DND-41 (cell line): ENCODE measurements at regions not wholly inside any gene's neighbourhood (a gene's known extent, or its start where the extent isn't known, plus 50 kb on each side); places are given as distances from the start of the nearest gene placed in this dataset.

ENCODE experiments used
- ATAC-seq: fragments of 200-7000 bp; cut with Tn5 transposase; 3 replicates; pipeline ENCODE4 v1.9.1; 2021; ENCODE audit warnings: low read depth; ENCODE audit not compliant: insufficient read depth
- DNase-seq: peaks from one replicate; pipeline ENCODE4 v3.0.0-alpha.2; 2020
- H2AFZ ChIP-seq: 2 replicates; pipeline ENCODE4 v1.6.0; 2012; ENCODE audit warnings: low read depth, low read length
- H3K27ac ChIP-seq: 2 replicates; pipeline ENCODE4 v1.5.1; 2012; ENCODE audit warnings: low read length, inconsistent platforms
- H3K27me3 ChIP-seq: fragments of 200-600 bp; sonication (generic); 2 replicates; pipeline ENCODE4 v1.6.0; 2012; ENCODE audit warnings: low read length, mild to moderate bottlenecking, inconsistent platforms; ENCODE audit not compliant: insufficient read depth, poor library complexity
- H3K36me3 ChIP-seq: 2 replicates; pipeline ENCODE4 v1.5.1; 2012; ENCODE audit warnings: low read length, inconsistent platforms; ENCODE audit not compliant: insufficient read depth
- H3K4me1 ChIP-seq: 2 replicates; pipeline ENCODE4 v1.5.1; 2012; ENCODE audit warnings: mild to moderate bottlenecking, low read length; ENCODE audit not compliant: insufficient read depth
- H3K4me2 ChIP-seq: 2 replicates; pipeline ENCODE4 v1.6.0; 2012; ENCODE audit warnings: mild to moderate bottlenecking, moderate library complexity, low read length, inconsistent platforms; ENCODE audit not compliant: insufficient read depth
- H3K4me3 ChIP-seq, 2 experiments: fragments of 200-600 bp in 1 of 2; shearing (Covaris generic) in 1 of 2; 2 replicates each; pipeline ENCODE4 v1.5.1; 2012 to 2016; ENCODE audit warnings: inconsistent platforms in 2 of 2, low read length in 2 of 2, mild to moderate bottlenecking in 2 of 2, low read depth in 1 of 2, moderate library complexity in 1 of 2
- H3K79me2 ChIP-seq: 2 replicates; pipeline ENCODE4 v1.6.0; 2012; ENCODE audit warnings: low read length, inconsistent platforms; ENCODE audit not compliant: insufficient read depth
- H3K9ac ChIP-seq: 2 replicates; pipeline ENCODE4 v1.6.0; 2012; ENCODE audit warnings: low read depth, mild to moderate bottlenecking, inconsistent platforms, low read length, moderate library complexity
- H3K9me3 ChIP-seq: 2 replicates; pipeline ENCODE4 v1.5.1; 2012; ENCODE audit warnings: low read length, moderate library complexity, mild to moderate bottlenecking, inconsistent platforms; ENCODE audit not compliant: insufficient read depth, severe bottlenecking
- H4K20me1 ChIP-seq: 2 replicates; pipeline ENCODE4 v1.6.0; 2012; ENCODE audit warnings: low read length; ENCODE audit not compliant: insufficient read depth
- EZH2 ChIP-seq: IDR thresholded peaks from 3 replicates; pipeline ENCODE4 v1.6.1; 2012; ENCODE audit warnings: borderline replicate concordance, low read depth, mild to moderate bottlenecking, moderate library complexity, low read length, inconsistent platforms; ENCODE audit not compliant: severe bottlenecking
- TF ChIP-seq, protein P1 (sequence below): IDR thresholded peaks from 2 replicates; pipeline ENCODE4 v1.5.1; 2012; ENCODE audit warnings: borderline replicate concordance, low read length, moderate library complexity, mild to moderate bottlenecking; ENCODE audit not compliant: poor library complexity, severe bottlenecking; ENCODE audit errors: extremely low read depth

DNA sequence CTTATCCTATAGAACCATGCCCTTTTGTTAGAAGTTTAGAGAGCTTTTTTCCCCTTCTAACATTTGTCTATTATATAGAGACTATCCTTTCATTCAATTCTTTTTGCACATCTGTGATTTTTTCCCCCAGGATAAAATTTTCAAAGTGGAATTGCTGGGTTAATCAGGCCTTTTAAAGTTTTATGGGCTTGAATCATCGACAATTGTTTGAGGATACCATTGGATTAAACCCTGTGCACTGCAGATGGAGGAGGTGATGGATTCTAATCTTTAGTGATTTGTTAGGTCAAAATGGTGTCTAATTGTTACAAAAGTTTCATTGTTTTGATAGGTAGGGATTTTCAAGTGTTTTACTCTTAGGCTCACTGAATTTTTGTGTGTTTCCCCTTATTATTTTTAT, 463.7 kb upstream of the CFAP20DC start:
- Histone ChIP-seq H3K4me3 (no peak overlapping the region), H3K9me3 (no peaks in the 10 kb centered on the region), H4K20me1 (no peaks in the 10 kb centered on the region), H3K9ac (no peak overlapping the region), H3K79me2 (no peaks in the 10 kb centered on the region), H3K4me2 (no peak overlapping the region), H3K4me1 (peaks cover 26% of the 10 kb centered on the region), H3K36me3 (no peaks in the 10 kb centered on the region), H3K27ac (no peak overlapping the region), H2AFZ (no peak overlapping the region), H3K27me3 (no peaks in the 10 kb centered on the region)
- no peak for TF ChIP-seq EZH2
- TF ChIP-seq, protein P1, sequence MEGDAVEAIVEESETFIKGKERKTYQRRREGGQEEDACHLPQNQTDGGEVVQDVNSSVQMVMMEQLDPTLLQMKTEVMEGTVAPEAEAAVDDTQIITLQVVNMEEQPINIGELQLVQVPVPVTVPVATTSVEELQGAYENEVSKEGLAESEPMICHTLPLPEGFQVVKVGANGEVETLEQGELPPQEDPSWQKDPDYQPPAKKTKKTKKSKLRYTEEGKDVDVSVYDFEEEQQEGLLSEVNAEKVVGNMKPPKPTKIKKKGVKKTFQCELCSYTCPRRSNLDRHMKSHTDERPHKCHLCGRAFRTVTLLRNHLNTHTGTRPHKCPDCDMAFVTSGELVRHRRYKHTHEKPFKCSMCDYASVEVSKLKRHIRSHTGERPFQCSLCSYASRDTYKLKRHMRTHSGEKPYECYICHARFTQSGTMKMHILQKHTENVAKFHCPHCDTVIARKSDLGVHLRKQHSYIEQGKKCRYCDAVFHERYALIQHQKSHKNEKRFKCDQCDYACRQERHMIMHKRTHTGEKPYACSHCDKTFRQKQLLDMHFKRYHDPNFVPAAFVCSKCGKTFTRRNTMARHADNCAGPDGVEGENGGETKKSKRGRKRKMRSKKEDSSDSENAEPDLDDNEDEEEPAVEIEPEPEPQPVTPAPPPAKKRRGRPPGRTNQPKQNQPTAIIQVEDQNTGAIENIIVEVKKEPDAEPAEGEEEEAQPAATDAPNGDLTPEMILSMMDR: no peak
- no peak for DNase-seq
- ATAC-seq: no peak

DNA sequence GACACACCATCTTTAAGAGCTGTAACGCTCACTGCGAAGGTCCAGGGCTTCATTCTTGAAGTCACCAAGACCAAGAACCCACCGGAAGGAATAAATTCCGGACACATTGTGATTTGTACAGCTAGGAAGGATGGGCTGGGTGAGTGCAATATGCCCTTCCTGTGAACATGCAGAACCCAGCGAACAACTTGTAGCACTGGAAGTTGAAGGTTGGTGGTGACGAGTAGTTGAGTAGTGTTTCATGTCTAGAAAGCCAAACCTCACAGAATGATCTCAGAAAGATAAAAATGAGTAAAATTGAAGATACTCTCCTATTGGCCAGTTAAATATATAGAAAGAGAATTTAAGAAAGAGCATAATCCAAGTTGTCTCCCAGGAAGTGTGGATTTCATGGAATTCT, 462.2 kb upstream of the CFAP20DC start:
- Histone ChIP-seq H3K9me3 (no peaks in the 10 kb centered on the region), H3K9ac (no peak overlapping the region), H3K79me2 (no peaks in the 10 kb centered on the region), H3K27ac (no peak overlapping the region), H3K4me2 (no peak overlapping the region), H4K20me1 (no peaks in the 10 kb centered on the region), H3K36me3 (no peaks in the 10 kb centered on the region), H3K27me3 (no peaks in the 10 kb centered on the region), H3K4me1 (peaks cover 21% of the 10 kb centered on the region), H3K4me3 (no peak overlapping the region), H2AFZ (no peak overlapping the region)
- no peak for ATAC-seq
- TF ChIP-seq, protein P1: no peak
- no peak for TF ChIP-seq EZH2
- DNase-seq: no peak

DNA sequence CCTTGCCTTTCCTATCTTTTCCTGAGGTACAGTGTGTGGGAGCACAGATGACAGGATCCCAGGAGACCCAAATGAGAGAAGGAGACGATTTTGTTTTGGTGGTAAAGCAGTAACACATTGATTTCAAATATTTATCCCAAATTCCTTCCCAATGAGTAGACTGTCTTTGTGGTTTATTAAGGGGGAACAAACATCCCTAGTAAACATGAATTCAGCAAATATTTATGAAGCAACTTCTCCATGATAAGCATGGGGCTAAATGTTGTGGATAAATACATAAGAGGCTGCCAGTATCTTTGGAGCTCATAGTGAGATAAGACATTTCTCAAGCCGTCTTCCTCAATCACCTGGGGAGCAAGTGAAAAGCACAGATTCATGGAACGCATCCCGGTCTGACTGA, 460.8 kb upstream of the CFAP20DC start:
- Histone ChIP-seq H3K27ac (no peak overlapping the region), H3K9ac (no peak overlapping the region), H3K27me3 (no peaks in the 10 kb centered on the region), H3K36me3 (no peaks in the 10 kb centered on the region), H3K79me2 (no peaks in the 10 kb centered on the region), H3K9me3 (no peaks in the 10 kb centered on the region), H3K4me3 (no peak overlapping the region), H4K20me1 (no peaks in the 10 kb centered on the region), H3K4me2 (no peak overlapping the region), H3K4me1 (peaks cover 13% of the 10 kb centered on the region), H2AFZ (no peak overlapping the region)
- no peak for ATAC-seq
- no peak for TF ChIP-seq EZH2
- TF ChIP-seq, protein P1: no peak
- DNase-seq: no peak

DNA sequence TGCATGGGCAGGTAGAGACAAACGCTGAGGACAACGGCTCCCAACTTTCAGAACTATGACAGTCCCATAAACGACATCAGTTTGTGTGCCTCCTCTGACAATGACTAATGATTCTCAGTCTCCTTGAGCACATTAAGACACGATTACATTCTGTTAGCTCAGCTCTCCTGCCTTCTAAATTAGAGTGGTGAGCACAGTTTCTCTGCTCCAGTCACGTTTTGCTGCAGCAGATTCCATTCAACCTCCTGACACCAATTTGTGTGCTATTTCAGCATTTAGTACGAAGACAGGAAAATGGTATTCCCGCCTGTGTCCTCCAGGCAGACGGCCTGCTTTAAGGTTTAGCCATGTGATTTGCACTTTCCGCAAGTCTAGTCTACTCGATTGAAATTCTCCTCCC, 458.4 kb upstream of the CFAP20DC start:
- H3K9ac ChIP-seq: no peak overlapping the region
- H3K9me3 ChIP-seq: no peaks in the 10 kb centered on the region
- TF ChIP-seq, protein P1: no peak
- no peak for TF ChIP-seq EZH2
- no peak overlapping the region for H3K4me3 ChIP-seq
- H3K27me3 ChIP-seq: no peaks in the 10 kb centered on the region
- H3K4me1 ChIP-seq: 0 out of 2 replicates have a peak, but pooled peaks cover 4% of the 10 kb centered on the region
- no peak overlapping the region for H3K27ac ChIP-seq
- DNase-seq: no peak
- no peak for ATAC-seq
- no peaks in the 10 kb centered on the region for H3K36me3 ChIP-seq
- H2AFZ ChIP-seq: no peak overlapping the region
- no peaks in the 10 kb centered on the region for H3K79me2 ChIP-seq
- no peak overlapping the region for H3K4me2 ChIP-seq
- no peaks in the 10 kb centered on the region for H4K20me1 ChIP-seq
